ENCODE measurements at regions not wholly inside any gene's neighbourhood (a gene's known extent, or its start where the extent isn't known, plus 50 kb on each side); places are given as distances from the start of the nearest gene placed in this dataset.
"Not testable (repeated sequence)": the region's sequence is repeated elsewhere in the genome, so short reads cannot be mapped to it uniquely, and the experiment has no call there.

DNA sequence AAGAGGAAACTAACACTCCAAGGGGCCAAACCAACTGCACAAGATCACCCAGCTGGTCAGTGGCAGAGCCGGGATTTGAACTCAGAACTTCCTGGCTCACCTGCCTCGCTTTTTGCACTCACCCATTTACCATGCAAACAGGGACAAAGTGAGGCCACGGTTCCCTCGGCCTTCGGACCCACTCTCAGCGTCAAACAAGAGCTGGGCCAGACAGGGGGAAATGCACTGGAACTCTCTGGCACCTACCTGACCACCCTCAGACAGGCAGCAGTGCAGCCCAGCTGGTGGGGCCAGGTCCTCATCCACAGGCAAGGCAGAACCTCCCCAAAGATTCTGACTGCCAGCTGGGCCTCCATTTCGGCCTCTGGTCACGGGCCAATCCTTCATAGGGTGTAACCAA, 93.7 kb upstream of the SRSF6 start:
- DNase-seq: no peak

DNA sequence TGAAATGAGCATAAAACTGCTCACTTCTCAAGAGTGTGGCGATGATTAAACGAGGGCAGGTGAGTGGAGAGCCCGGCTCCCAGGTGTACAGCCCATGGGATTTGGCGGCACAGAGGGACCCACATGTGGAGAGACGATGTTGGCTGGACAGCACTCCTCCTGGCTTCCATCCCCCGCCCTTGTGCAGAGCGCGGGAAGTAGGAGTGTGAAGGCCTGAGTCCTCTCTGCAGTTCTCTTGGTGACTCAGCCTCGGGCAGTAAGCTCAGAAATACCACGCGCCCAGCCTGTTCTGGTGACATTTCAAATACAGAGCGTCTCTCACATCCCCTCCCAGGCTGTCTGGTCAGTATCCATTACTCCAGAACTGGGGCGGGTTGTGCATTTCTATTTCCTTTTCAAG, 94.2 kb upstream of the SRSF6 start:
- DNase-seq: no peak

DNA sequence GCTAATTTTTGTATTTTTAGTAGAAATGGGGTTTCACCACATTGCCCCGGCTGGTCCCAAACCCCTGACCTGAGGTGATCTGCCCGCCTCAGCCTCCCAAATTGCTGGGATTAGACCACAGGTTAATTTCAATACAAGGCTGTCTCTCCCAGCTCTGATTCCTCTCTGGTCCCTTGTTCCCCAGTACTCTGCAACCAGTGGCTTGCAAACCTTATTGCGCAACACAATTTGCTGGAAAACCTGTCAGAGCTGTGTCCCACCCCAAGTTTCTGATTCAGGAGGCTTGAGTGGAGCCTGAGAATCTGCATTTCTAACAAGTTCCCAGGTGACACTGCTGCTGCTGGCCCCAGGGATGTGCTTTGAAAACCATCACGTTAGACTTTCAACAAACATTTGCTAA, 96.2 kb upstream of the SRSF6 start:
- DNase-seq: no peak

DNA sequence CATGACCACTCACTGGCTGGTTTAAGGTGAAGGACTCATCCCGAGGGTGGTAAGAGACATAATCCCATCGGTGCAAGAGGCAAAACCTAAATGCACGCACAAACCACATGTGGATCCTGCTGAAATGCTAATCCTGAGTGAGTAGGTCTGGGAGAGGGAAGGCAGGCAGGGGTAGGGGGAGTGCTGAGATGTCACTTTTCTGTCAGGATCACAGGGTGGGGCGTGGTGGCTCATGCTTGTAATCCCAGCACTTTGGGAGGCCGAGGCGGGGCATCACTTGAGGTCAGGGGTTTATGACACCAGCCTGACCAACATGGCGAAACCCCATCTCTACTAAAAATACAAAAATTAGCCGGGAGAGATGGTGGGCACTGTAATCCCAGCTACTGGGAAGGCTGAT, 97.7 kb upstream of the SRSF6 start:
- no peak for DNase-seq

DNA sequence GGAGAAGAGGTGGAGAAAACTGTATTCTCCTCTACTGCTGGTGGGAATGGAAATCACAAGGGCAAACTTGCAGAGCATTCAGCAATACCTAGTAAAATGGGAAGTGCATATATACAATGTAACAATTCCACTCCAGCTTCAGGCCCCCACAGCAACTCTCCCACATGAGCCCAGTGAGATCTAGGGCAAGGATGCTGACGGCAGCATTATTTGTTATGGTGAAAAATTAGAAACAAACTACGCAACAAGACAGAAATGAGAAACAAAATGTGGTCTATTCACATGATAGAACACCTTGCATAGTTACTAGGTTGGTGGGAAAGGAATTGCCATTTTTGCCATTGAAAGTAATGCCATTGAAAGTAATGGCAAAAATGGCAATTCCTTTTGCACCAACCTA, 98.9 kb upstream of the SRSF6 start:
- no peak for DNase-seq

DNA sequence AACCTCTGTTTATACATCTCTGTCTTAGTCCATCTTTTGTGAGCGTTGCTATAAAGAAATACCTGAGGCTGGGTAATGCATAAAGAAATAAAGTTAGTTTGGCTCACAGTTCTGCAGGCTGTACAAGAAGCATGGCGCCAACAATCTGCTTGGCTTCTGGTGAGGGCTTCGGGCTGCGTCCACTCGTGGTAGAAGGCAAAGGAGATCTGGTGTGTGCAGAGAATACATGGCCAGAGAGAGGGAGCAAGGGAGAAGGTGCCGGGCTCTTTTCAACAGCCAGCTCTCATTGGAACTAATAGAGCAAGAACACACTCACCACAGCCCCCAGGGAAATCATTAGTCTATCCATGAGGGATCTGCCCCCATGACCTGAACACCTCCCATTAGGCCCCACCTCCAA, 100.3 kb upstream of the SRSF6 start:
- DNase-seq: no peak

DNA sequence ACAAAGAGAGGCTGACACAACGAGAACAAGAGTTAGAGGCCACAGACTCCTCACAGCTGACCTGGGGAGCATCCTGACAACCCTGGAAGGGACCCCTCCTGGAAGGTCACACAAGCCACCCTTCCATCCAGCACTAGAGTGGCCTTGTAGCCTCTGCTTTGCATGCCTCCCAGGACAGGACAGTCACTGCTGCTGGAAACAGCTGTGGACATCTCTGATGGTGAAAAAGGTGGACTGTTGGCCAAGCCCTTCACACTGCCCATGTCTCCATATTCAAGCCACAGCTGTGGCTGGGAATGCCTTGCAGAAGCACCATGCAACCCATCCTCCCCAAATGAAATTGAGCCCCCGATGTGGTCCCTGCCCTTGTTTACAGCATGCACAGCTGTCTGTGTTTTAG, 102.1 kb upstream of the SRSF6 start:
- DNase-seq: no peak

DNA sequence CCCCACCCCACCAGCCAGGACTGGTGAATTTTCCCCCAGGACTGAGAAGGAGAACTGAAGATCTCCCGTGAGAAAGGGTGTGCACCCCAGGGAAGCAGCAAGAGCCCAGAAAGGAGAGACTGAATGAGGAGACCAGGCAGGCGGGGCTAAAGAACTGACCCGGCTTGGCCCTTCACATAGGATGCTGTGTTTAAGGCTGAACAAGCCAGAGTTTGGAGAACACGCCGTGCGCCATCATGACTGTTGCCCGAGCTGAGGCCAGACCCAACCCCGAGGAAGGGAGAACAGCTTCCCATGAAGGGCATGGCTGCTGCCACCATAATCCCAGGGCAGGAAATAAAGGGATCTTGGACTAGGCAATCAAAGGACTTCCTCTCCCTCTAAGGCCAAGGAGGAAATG, 104.7 kb upstream of the SRSF6 start:
- DNase-seq: no peak

DNA sequence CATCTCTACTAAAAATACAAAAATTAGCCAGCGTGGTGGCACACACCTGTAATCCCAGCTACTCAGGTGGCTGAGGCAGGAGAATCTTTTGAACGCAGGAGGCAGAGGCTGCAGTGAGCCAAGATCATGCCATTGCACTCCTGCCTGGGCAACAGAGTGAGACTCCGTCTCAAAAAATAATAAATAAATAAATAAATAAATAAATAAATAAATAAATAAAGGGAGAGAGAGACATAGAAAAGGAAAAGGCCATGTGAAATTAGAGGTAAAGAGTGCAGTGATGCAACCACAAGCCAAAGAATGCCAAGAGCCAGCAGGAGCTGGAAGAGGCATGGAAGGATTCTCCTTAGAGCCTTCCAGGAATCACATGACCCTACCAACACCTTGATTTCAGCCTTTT, 107.0 kb upstream of the SRSF6 start:
- DNase-seq: not testable (repeated sequence)

DNA sequence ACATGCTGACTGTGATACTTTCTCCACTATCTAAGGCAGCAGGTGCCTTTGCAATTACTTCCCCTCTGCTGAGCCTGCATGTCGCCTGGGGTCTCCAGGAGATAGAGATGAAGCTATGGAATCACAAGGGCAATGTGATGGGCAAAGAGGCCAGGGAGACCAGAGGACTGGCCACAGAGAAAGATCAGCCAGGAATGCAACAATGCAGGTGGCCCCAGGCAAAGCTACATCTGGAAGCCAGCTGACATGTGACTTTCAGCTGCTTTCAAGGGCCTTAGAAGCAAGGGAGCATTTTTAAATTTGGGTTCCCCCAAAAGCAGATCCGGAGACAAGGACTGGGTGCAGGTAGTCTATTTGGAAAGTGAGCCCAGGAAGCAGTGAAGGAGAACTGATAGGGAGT, 107.9 kb upstream of the SRSF6 start:
- no peak for DNase-seq

DNA sequence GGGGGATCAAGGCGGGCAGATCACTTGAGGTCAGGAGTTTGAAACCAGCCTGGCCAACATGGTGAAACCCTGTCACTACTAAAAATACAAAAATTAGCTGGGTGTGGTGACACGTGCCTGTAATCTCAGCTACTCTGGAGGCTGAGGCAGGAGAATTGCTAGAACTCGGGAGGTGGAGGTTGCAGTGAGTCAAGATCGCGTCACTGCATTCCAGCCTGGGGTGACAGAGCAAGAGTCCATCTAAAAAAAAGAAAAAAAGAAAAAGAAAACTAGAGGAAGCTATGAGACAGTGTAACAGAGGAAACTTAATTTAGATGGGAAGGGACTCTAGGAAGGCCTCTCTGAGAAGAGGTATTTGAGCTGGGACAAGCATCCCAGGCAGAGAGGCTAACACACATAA, 109.9 kb upstream of the SRSF6 start:
- DNase-seq: not testable (repeated sequence)

DNA sequence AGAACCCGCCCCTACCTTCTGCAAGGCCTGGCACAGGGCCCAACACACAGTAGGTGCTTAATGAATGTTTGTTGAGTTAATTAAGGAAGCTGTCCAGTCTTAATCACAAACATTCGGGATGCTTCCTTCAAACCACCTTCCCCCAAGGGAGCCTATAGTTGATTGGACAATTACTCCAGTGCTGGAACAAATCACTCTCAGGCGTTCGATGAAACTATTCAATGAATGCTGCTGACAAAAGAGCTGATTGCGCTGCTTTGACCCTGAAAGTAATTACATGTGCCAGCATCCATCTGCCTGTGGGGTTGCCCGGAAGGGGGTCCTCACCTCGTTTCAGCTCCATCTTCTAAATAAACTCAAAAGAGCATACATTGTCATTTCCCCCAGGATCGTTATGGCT, 112.0 kb upstream of the SRSF6 start:
- DNase-seq: no peak

DNA sequence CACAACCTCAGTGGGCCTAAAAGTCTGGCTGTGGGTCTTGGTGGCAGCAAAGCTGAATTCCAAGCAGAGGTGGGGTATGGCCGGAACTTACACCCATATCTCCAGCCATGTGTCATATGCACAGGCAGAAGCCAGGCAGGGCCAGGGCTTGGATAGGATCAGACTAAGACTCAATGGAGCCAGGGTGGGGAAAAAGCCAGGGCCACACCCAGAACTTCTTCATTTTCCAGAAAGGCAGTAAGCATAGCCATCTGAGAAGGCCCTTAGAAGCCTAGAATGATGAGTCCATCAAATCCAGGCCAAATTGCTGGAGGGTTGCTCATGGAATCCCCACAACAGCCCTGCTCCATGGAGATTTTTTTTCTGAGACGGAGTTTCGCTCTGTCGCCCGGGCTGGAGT, 116.2 kb upstream of the SRSF6 start:
- no peak for DNase-seq

DNA sequence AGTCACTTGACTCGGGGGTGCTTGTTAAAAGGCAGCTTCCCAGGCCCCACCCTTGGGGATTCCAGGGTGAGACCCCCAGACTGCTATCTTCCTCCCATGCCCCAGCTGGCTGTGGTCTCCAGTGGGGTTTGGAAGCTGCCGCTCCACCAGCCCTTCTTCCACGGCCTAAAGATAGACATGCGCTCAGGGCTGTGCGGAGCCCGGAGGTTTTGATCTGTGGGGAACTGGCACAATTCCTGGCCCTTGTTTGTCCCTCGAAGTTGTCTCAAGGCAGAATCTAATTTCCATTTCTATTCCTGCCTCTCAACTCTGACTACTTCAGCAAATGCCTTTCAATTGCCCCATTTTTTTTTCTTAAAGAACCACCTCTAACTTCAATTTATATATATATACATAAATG, 120.7 kb upstream of the SRSF6 start:
- DNase-seq: no peak

DNA sequence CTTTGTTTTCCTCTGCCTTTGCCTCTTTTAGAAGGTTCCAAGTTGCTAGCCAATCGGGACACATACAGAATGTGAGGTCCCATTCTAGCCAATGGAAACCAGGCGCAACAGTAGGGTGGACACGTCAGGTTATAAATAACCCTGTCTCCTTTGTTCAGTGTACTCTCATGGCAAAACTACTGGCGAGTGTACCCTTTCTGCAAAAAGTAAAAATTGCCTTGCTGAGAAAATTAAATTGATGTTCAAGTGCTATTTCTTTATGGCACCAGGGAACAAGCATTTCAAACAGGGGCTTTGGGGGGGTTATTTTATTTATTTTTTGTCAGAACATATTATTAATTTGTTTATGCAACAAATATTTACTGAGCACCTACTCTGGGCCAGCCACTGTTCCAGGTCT, 123.6 kb upstream of the SRSF6 start:
- no peak for DNase-seq

DNA sequence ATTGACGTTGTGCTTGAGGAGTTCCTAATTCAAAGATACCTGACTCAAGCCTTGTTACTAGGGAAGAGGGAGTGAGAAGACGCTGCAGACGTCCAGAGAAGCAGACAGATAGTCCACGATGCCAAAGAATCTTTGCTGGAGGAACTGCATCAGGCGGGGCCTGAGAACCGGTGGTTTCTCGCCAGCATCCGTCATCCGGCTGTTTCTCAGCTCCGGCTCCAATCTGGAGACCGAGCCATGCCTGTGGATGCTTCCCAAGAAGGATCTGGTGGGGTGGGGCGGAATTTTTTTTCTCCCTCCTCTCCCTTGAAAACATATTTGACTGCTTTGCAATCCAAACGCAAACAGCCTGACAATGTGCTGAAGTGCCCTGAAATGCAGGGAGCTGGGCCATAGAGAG, 125.8 kb upstream of the SRSF6 start:
- no peak for DNase-seq

DNA sequence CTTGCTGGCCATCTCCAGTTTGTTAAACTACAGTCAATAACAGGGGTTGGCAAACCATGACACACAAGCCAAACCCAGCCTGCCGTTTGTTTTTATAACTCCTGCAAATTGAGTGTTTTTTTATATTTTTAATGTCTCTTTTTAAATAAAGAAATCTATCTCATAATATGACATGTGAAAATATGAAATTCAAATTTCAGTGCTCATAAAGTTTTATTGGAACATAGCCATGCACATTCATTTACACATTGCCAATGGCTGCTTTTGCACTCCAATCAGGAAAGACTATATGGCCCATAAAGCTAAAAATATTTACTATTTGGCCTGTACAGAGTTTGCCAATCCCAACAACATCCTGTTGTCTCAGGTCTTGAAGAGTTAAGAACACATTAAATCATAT, 129.0 kb upstream of the SRSF6 start:
- DNase-seq: no peak

DNA sequence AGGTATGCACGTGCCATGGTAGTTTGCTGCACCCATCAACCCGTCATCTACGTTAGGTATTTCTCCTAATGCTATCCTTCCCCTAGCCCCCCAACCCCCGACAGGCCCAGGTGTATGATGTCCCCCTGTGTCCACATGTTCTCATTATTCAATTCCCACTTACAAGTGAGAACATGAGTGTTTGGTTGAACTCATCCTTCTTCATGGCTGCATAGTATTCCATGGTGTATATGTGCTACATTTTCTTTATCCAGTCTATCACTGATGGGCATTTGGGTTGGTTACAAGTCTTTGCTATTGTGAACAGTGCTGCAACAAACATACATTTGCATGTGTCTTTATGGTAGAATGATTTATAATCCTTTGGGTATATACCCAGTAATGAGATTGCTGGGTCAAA, 130.5 kb upstream of the SRSF6 start:
- not testable (repeated sequence) for DNase-seq

DNA sequence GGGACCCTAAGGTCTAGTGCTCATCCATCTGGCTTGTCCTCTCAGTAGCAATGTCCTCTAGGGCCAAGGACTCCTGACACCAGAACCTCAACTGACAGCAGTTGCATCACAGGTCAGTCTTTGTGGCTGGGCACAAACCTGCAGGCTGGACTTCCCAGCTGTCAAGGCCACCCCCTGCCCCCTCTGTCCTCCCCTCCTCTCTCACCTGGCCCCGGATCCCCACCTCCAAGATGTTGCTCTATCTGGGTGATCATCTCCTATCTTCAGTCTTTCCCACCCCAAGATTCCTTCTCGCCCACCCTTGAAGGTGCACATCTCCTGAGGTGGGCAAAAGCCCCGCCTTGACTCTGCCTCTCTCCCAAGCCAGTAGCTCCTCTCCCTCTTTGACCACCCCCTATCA, 131.8 kb upstream of the SRSF6 start:
- no peak for DNase-seq

DNA sequence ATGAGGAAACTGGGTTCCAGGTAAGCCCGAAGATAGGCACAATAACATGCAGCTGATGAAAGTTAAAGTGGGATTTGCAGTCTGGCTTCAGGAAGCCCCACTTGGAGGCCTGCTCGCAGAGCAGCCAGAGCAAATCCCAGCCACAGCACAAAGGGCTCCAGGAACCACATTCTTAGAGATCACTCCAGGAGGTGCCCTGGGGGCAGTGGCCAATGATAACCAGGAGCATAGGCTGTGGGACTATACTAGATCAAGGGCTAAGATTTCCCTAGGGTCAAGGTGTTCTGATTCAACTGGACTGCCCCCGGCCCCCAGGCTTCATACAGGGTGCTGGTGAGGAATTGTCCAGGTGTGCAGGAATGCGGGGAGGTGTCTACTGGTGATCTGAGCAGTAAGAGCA, 133.9 kb upstream of the PTPRT start:
- no peak for DNase-seq

DNA sequence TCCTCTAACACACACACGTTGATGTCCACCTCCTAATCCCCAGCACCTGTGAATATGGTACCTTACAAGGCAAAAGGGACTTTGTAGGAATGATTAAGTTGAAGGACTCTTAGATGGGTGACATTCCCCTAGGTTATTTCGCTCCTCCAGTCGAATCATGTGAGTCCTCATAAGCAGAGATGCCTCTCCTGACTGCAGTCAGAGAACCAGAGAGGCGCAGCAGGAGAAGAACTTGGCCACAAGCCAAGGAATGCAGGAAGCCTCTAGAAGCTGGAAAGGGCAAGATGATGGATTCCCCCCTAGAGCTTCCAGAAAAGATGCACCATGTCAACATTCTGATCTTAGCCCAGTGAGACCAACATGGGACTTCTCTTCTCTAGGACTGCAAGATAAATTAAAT, 133.1 kb upstream of the PTPRT start:
- no peak for DNase-seq

DNA sequence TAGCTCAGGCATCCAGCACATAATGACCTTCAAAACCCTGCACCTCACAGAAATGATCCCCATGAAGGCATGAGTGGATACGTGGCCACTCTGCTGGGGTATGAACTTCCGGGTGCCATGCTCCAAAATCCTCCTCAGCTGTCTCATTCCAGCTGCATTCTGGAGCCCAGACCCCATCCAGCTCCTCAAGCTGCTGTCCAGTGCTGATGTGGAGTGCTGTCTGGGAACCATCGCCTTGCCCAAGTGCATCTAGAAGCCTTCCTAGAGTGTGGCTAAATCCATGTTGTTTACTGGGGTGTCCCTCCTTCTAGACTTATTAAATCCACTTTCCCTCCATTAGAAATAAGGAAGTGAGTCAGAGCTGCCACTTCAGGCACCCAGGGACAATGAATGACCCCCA, 130.8 kb upstream of the PTPRT start:
- no peak for DNase-seq

DNA sequence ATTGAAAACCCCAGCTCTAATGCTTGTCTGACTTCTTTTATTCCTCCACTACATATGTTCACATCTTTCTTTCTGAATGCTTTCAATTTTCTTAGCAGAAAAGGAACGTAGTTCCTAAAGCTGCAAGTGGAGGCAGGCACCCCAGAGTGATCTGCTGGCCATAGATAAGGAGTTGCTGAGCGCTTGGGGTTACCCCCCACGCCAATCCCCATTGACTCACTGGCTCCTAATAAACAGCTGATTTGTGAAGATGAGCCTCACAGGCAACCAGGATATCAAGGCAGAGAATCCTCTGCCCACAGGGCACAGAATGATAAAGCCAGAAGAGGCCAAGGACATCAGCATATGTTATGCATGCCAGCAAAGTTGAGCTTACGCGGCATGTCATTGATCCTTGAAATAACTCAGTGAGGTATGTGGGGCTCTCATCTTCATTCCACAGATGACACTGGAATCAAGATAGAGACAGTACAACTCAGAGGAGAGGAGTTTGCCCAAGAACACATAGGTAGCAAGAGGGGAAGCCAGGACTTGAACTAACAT, 129.1 kb upstream of the PTPRT start:
- no peak for DNase-seq

DNA sequence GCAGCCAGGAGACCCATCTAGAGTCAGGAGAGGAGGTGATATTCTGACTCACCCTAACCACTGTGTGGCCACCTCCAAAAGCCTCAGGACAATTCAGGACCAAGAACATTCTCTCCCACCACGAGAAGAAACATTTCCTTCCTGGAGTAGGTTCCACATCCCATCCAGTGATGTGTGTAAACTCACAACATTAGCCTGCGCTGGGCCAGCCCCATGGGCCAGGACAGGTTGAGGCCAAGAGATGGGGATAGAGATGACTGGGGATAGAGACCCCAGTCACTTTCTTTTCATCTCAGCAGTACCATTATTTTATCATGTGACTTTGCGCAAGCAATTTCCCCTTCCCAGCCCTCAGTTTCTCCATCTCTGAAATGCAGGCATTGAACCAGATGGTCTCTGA, 126.6 kb upstream of the PTPRT start:
- DNase-seq: no peak

DNA sequence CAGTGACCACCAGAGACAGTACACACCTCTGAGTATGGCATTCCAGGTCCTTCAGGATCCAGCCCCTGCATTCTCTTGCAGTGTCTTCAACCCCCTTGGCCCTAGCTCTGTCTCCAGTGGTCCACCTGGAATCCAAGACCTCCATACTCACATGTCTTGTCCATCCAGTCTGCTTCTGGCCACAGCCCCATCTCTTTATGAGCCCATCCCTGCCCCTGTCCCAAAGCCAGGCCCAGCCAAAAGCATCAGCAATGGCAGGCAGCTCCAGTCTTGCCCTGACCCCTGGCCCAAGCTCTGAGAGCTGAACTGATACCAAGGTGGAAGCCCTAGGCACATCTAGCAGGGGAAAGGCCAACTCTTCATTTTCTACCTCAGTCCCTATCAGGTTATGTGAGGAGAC, 119.6 kb upstream of the PTPRT start:
- DNase-seq: no peak

Measured in left kidney (tissue), 1 donor.